Cardiac septum (tissue), 1 donor: ENCODE measurements at regions not wholly inside any gene's neighbourhood (a gene's known extent, or its start where the extent isn't known, plus 50 kb on each side); places are given as distances from the start of the nearest gene placed in this dataset.

ENCODE experiments used
- DNase-seq: peaks from one replicate; pipeline ENCODE4 v3.0.0-alpha.2; 2020; ENCODE audit warnings: low spot score
- intact Hi-C: fragments of 100-400 bp; cut with DNase I; formaldehyde crosslinking; loops from one replicate; pipeline ENCODE4 v1.14.0; 2022
- donor health status: DM: no; HTN: no; CAD: no.

DNA sequence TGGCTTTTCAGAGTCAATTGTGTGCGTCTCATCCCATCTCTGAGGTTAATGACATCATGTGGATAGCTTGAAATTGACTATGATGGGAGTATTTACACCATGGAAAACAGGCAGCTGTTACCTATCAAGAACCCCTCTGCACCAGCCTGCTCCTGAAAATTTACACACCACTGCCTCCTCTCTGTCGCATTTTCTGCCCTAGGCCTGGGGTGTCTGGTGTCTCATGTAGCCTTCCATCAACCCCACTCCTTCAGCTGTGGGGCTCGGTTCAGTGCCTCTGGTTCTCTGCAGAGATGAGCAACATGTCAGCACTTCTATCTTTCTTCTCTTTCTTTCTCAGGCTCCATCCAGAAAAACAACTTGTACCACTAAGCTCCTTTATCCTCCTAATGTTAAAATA lies 600.5 kb downstream of the TYW1 start:
- intact Hi-C loops: no loop called here
- DNase-seq: peak; percentile 17

DNA sequence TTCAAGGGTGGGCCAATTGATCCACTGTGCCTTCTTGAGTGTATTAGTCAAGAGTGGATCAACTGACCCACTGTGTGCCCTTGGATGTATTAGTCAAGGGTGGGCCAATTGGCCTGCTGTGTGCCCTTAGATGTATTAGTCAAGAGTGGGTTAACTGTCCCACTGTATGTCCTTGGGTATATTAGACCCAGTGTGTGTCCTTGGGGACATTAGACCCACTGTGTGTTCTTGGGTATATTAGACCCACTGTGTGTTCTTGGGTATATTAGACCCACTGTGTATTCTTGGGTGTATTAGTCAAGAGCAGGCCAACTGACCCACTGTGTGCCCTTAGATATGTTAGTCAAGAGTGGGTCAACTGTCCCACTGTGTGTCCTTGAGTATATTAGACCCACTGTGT lies 601.8 kb downstream of the TYW1 start:
- intact Hi-C loops: no loop called here
- DNase-seq: peak; percentile 19

DNA sequence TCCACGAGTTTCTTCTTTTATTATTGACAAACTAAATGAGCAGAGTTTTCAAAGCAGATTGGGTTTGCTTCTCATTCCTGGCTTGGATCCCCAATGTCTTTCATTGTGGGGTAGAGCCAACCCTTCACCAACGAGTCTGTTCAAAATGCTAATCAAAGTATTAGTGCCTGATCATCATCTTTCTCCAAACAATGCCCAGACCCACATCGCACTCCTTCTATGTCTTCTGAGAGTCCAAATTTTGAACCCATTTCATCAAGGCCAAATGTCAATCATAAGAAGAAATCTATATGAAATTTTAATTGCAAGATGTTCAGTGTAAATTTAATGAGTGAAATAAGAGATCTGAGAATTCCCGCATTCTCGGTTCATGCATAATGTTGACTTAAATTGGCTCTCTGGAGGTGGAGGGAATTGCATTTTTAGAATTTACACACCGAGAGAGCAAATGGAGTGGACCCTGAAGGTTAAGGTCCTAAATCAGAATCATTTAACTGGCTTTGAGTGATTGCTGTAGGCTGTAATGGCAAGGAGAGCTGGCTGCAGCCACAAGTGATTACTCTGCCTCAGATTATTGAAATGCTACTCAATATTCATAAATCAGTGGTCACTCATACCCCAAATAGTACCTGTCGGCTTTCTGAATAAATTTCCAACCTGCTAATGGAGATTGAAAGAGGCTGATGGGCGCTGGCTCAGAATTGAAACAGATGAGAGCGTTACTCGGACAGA lies 602.9 kb downstream of the TYW1 start:
- peak; percentile 14 for DNase-seq
- intact Hi-C loops: no loop called here

DNA sequence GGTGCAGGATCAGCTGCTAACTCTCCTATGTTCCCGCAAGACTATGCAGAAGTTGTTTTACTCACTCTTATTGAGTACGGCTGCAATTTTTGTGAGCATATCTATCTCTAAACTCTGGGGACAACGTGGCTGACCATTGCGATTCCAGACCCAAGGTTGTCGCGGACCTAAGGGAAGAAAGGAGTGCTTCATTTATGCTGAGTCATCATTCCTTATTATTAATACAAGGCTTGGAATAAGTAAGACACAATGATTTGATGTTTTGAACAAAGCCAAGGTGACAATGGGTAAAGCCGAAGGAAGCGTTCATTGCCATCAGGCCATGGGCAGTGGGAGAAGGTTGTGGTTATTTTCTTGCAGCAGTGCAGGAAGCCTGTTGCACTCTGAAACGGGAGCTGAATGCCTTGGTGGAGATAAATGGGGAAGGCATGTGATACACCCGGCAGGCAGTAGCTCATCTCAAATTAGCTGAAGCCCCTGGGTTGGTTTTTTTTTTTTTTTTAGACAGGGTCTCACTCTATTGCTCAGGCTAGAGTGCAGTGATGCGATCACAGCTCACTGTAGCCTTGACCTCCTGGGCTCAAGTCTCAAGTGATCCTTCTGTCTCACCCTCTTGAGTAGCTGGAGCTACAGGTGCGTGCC lies 605.7 kb downstream of the TYW1 start:
- peak; percentile 12 for DNase-seq

DNA sequence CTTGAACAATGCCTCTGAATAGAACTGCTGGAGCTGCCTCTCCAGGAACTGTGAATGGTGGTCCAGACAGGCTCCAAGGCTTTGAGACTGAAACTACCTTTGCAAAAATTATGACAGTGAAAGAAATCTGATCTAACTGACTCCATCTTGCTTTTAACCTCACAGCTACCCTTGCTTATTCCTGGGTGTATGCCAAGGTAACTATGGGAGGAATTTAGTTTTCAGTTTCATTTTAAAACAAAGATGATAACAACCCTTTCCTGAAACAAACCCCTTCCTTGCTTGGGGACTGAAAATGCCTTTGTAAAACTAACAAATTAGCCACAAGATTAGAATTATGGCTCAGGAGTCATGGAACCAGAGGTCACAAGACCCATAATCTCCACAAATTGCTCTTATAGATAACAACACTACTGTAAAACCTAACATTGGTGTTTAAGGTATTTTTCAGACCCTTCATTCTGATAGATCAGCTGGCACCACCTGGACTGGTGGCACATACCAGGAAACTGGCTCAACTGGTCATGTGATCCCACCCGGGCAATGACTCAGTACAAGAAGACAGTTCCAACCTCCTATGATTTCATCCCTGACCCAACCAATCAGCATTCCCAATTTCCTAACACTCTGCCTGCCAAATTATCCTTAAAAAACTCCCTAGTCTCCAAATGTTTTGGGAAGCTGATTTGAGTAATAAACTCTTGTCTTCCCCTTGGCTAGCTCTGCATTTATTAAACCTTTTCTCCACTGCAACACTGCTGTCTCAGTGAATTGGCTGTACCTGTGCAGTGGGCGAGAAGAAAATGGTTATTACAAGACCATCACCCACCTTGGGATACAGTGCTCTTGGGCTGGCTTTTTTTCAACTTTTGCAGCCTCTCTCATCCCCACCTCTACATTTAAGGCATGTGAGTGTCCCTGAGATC lies 608.1 kb downstream of the TYW1 start:
- DNase-seq: peak; percentile 62
- intact Hi-C loops: no loop called here

More for the DNA sequence above, 605.7 kb downstream of the TYW1 start:
- intact Hi-C loops: no loop called here

DNA sequence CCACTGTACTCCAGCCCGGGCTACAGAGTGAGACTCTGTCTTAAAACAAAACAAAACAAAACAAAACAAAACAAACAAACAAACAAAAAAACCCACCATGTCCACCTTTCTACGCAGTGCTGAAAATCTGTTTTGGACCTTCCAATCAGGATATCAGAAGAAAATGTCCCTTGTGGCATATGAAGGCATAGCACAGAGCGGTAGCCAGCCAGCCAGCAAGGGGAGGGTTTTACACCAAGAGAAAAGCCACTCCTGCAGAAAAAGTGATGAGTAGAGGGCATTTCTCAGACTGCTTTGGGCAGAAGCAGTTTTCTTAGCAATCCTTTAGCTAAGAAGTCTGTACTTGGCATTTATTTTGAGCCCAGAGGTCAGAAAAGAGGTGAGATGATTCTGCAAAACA lies 612.2 kb downstream of the TYW1 start:
- peak; percentile 19 for DNase-seq
- intact Hi-C loops: no loop called here

DNA sequence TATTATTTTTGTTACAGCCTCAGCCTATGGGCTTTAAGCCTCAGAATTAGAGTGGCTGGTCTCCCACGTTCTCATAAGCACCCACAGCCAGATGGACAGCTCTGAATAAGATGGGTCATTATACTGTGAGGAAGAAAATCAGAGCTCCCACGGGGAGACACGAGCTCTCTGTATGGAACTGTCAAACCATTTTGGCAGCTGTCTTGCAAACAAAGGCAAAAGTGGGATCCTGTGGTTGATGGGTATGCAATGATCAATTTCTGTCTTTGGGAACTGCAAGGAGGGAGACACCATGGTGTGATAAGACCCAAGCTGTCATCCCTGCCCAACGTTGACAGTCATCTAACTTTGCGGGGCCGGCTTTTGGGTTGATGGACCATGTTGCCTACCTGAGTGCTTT lies 614.3 kb downstream of the TYW1 start:
- intact Hi-C loops: no loop called here
- peak; percentile 47 for DNase-seq

DNA sequence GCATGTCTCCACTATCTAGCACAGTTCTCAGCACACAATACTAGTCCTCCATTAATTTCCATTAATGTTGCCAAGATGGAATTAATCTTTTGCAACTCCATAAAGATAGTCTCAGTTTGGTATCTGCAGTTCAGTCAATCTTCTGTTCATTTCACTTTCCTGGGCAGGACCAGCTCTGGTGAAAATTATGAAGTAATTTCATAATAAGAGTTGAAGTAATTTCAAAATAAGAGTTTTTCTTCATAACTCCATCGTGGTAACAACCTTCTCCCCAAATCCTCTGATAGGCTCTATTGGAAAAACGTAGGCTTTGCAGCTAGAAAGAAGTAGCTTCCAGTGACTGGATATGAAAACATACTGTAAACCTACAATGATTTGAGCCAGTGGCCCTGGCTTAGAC lies 618.2 kb downstream of the TYW1 start:
- intact Hi-C loops: no loop called here
- no peak for DNase-seq

DNA sequence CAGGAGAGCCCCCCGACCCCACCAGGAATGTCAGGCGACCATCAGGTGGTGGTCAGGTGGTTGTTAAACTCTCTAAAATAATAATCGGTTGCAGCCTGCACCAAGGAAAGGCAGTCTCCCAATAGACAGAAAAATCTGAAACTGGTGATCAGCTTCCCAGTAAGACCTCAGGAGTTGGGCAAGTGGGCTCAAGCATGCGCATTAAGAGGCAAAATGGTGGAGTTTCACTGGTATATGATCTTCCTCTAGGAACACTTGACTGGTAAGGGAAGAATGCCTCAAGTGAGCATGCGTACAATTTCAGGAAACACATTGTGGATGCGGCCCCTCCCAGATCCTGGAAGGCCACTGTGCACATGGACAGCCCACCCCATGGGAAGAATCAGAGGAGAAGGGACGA lies 619.9 kb downstream of the TYW1 start:
- intact Hi-C loops: no loop called here

DNA sequence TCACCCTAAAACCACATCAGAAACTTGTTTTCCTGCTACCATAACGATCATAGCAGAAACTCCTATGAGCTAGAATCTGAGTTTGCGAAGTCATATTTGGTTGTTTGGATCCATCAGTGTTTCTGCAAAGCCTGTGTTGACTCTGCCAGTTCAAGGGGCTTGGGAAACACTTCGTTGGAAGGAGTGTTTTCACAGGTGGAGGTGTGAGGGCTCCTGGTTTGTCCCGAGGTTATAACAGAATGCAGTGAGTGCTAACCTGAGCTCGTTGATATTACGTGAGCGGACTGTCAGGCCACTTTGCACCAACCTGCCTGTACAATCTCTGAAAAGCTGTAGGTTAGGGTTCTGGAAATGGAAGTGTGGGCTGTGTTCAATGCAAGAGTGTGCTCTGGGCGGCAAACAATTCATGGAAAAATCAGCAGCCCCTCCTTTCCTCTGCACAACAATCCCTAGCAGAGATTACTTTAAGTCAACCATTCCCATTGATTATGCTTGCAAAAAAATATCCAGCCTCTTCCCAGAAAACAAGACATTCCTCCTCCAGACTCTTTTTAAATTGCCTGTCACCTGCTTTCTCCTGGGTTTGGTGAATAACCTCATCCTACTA lies 622.0 kb downstream of the TYW1 start:
- intact Hi-C loops: loop anchor here (2.0 kb wide), 1 partner anchor 100 kb away; no protein-coding TSS in a partner anchor
- DNase-seq: peak; percentile 47

More for the DNA sequence above, 619.9 kb downstream of the TYW1 start:
- peak; percentile 27 for DNase-seq

DNA sequence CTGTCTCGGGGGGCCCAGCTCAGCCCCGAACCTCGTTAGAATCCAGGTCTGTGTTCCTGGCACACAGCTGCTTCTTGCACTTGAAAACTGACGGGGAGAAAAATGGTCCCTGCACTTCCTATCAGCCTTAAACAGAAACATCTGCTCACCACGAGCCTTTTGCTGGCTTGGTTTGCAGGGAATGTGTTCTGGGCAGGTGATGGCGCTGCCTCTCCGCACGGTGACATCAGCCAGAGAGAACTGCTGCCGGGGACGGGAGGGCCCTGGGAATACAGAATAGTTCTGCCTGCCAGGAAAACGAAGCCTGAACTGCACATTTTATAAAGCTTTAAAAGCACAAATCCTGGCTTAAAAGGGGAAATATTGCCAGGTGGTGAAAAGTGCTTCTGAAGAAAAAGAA lies 622.5 kb downstream of the TYW1 start:
- intact Hi-C loops: loop anchor here (2.0 kb wide), 1 partner anchor 100 kb away; no protein-coding TSS in a partner anchor
- DNase-seq: peak; percentile 68

DNA sequence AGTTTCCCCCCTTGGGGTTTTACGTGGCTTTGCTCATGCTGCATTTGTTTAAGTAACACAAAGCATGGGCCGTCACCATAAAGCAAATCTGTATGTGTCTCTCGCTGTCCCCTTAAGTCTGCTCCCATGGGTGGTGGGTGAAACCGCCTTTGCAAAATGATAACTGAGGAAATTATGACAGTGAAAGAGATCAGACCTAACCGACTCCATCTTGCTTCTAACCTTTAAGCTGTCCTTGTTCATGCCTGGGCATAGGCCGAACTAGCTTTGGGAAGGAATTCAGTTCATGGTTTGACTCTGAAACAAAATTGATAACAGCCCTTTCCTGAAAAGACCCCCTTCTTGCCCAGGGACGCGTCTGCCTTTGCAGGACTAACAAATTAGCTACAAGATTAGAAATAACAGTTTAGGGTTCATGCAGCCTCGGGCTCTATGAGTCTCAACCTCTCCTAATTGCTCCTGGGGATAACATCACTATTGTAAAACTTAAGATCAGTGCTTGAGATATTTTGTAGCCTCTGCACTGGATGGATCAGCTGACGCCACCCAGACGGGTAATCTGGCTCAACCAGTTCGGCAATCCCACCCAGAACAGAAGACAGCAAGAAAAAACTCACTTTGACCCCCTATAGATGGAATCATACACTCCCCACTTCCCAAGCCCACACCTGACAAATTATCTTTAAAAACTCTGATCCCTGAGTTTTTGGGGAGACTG lies 623.7 kb downstream of the TYW1 start:
- peak; percentile 39 for DNase-seq
- intact Hi-C loops: loop anchor here (10.0 kb wide), 1 partner anchor 136 kb away; no protein-coding TSS in a partner anchor

DNA sequence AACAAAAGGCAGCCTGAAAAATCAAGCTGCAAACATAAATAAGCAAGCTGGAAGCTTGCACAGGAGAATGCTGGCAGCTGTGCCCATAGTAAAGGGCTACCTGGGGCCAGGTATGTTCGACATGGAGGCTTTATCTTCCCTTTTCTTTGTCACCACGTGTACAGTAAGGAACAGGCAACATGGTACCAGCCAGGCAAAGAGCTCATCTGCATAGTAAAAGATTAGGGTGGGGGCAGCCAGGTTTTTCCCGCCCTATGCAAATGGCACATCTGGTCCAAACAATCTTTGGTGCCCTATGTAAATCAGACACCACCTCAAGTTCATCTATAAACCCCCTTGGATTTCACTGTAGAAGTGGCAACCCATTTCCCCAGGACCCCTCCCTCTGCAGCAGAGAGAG lies 625.1 kb downstream of the TYW1 start:
- intact Hi-C loops: loop anchor here (10.0 kb wide), 1 partner anchor 137 kb away; no protein-coding TSS in a partner anchor
- DNase-seq: no peak

DNA sequence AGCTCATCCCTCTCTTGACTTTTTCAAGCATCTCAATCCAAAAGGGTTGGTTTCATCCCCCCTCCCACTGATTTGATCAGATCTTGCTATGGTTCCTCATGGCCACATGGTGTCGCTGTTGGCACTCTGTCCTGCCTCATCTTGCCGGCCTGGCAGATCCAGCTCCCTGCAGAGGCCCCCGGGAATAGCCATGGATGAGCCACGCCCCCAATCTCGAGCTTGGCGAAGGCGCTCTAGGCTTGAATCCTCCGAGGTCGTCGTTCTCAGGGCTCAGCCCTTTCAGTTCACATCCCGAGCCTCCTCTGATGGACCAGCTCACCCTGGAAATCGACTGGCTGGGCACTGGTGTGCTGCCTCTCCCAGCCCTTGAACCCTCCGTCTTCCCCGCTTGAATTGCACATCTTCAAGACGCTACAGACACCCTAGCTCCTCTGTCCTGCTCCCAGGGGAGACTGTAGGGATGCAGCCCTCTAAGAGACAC lies 628.7 kb downstream of the TYW1 start:
- peak; percentile 81 for DNase-seq

DNA sequence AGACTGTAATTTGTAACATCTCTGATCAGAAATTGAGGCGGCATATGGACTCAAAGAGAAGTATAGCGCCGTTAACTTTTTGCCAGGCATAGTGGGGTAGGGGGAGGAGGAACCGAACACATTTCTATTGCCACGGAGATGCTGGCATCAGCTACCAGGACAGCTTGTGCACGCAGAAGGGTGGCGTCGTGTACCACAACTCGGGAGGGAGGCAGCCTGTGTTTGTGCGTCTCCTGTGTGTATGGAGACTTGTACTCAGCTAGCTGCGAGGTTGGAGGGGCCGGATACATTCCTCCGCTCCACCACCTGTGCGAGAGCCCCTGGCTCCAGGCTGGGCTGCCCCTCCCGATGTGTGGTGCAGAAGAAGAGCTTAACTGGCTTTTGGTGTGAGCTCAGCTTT lies 634.8 kb downstream of the TYW1 start:
- no peak for DNase-seq
- intact Hi-C loops: no loop called here

More for the DNA sequence above, 628.7 kb downstream of the TYW1 start:
- intact Hi-C loops: loop anchor here (10.0 kb wide), 1 partner anchor 140 kb away; no protein-coding TSS in a partner anchor

DNA sequence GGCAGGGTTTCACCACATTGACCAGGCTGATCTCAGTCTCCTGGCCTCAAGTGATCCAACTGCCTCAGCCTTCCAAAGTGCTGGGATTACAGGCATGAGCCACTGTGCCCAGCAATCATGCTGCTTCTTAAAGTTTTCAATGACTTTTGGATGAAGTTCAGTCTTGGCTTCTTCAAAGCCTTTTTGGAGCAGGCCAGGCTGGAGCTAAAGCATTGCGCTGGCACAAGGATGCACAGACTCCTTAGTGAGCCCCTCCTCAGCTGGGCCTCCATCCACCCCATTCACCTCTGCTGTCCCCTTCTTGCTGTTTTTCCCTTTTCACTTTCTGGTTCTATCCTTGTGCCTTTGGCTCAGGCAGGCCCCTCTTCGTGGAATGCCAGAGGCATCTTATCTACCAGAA lies 638.6 kb downstream of the TYW1 start:
- intact Hi-C loops: no loop called here
- DNase-seq: no peak

DNA sequence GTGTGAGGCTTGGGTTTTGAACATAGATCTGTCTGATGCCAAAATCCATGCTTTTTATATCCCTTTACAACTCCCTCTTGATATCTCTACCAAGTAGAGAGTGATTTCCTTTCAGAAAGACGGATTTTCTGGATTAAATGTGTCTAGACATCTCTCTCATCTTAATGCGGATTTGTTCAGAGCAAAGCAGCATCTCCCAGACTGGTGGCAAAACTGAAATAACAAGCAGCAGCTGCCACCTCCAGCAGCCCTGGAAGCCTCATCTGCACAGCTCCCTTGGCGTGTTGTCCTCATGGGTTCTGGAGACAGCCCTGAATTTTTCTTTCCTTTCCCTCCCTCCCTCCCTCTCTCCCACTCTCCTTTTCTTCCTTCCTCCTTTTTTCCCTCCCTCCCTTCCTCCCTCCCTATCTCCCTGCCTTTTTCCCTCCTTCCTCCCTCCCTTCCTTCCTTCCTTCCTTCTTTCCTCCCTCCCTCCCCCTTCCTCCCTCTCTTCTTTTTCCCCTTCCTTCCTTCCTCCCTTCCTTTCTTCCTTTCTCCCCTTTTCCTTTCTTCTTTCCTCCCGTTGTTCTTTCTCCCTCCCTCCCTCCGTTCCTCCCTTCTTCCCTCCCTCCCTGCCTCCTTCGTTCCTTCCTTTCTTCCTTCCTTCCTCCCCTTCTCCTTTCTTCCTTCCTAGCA lies 639.9 kb downstream of the TYW1 start:
- intact Hi-C loops: no loop called here
- DNase-seq: no peak

DNA sequence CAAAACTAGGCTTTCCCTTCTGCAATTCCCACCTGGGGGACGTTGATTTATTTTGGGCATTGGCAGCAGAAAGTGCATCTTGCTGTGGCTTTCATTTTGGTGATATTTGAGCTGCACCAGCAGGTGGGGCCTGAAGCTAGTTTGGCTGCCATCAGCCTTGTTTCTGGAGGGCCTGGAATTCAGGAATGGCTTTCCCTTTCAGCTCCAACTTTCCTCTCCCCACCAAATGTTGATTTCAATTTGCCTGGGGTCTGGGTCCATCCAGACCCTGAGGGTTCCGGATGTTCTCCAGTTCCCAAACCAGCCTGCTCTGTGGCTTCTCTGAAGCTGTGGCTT lies 640.4 kb downstream of the TYW1 start:
- intact Hi-C loops: no loop called here
- no peak for DNase-seq
